WTC11 (cell line): ENCODE measurements at regions not wholly inside any gene's neighbourhood (a gene's known extent, or its start where the extent isn't known, plus 50 kb on each side); places are given as distances from the start of the nearest gene placed in this dataset.
"Not testable (repeated sequence)": the region's sequence is repeated elsewhere in the genome, so short reads cannot be mapped to it uniquely, and the experiment has no call there.

Source experiments
- ATF1 ChIP-seq: sonication (generic); formaldehyde crosslinking; IDR thresholded peaks from 2 replicates; pipeline ENCODE4 v1.8.1; 2023; ENCODE audit warnings: mild to moderate bottlenecking, moderate library complexity, missing genetic modification reagents
- CBFB ChIP-seq: sonication (generic); formaldehyde crosslinking; IDR thresholded peaks from 2 replicates; pipeline ENCODE4 v1.8.1; 2022; ENCODE audit warnings: mild to moderate bottlenecking, low read depth, missing genetic modification reagents
- CREB1 ChIP-seq: sonication (generic); formaldehyde crosslinking; IDR thresholded peaks from 2 replicates; pipeline ENCODE4 v1.8.0; 2023; ENCODE audit warnings: mild to moderate bottlenecking, missing genetic modification reagents
- CTCF ChIP-seq: fragments of 200-600 bp; IDR thresholded peaks from 2 replicates; pipeline ENCODE4 v1.8.0; 2022; ENCODE audit warnings: antibody characterized with exemption
- E2F5 ChIP-seq: sonication (generic); formaldehyde crosslinking; IDR thresholded peaks from 2 replicates; pipeline ENCODE4 v1.8.1; 2022; ENCODE audit warnings: mild to moderate bottlenecking, moderate library complexity, missing genetic modification reagents
- ETV6 ChIP-seq: sonication (generic); formaldehyde crosslinking; IDR thresholded peaks from 2 replicates; pipeline ENCODE4 v1.8.1; 2022; ENCODE audit warnings: mild to moderate bottlenecking, missing genetic modification reagents
- FOXJ3 ChIP-seq: sonication (generic); formaldehyde crosslinking; IDR thresholded peaks from 2 replicates; pipeline ENCODE4 v1.9.0; 2021; ENCODE audit warnings: missing genetic modification reagents, mild to moderate bottlenecking, borderline replicate concordance
- PRDM15 ChIP-seq: sonication (generic); formaldehyde crosslinking; IDR thresholded peaks from 2 replicates; pipeline ENCODE4 v1.8.0; 2022; ENCODE audit warnings: missing genetic modification reagents
- PRRX2 ChIP-seq: fragments of 250-450 bp; sonication (Bioruptor Pico); IDR thresholded peaks from 2 replicates; pipeline ENCODE4 v1.8.0; 2021; ENCODE audit warnings: mild to moderate bottlenecking
- ZNF232 ChIP-seq: sonication (generic); formaldehyde crosslinking; IDR thresholded peaks from 2 replicates; pipeline ENCODE4 v1.8.0; 2022; ENCODE audit warnings: mild to moderate bottlenecking, missing genetic modification reagents
- ZNF512 ChIP-seq: sonication (generic); formaldehyde crosslinking; IDR thresholded peaks from 2 replicates; pipeline ENCODE4 v1.8.1; 2022; ENCODE audit warnings: missing genetic modification reagents, borderline replicate concordance
- TF ChIP-seq, protein P1 (sequence below): sonication (generic); formaldehyde crosslinking; conservative IDR thresholded peaks from 2 replicates; pipeline ENCODE4 v1.8.1; 2022; ENCODE audit warnings: mild to moderate bottlenecking, missing genetic modification reagents

- TF ChIP-seq FOXJ3 (CRISPR knock-in tag); CTCF; ZNF232; PRDM15 (CRISPR knock-in tag); CREB1; ZNF512; ETV6 (CRISPR knock-in tag); PRRX2 (CRISPR knock-in tag); E2F5 (CRISPR knock-in tag); ATF1 (CRISPR knock-in tag); CBFB: not testable (repeated sequence)
- TF ChIP-seq, protein P1, sequence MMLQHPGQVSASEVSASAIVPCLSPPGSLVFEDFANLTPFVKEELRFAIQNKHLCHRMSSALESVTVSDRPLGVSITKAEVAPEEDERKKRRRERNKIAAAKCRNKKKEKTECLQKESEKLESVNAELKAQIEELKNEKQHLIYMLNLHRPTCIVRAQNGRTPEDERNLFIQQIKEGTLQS (CRISPR knock-in tag), result not testable (repeated sequence)
Measured at GRCh38 chr1:120477663-120478062, 62.8 kb downstream of the NBPF8 start.
